Adipocyte (in vitro differentiated cells): ENCODE measurements at regions not wholly inside any gene's neighbourhood (a gene's known extent, or its start where the extent isn't known, plus 50 kb on each side); places are given as distances from the start of the nearest gene placed in this dataset.

Source experiments
- DNase-seq: peaks from one replicate; pipeline ENCODE4 v3.0.0-alpha.2; 2015; ENCODE audit warnings: low read depth
- H3K27me3 ChIP-seq: replicated peaks from 2 replicates; pipeline ENCODE4 v1.7.0; 2013; ENCODE audit warnings: mild to moderate bottlenecking, low read length, moderate library complexity; ENCODE audit not compliant: control insufficient read depth, insufficient read depth
- H3K36me3 ChIP-seq: 2 replicates; pipeline ENCODE4 v1.7.0; 2013; ENCODE audit warnings: low read length, mild to moderate bottlenecking, moderate library complexity; ENCODE audit not compliant: control insufficient read depth, insufficient read depth, severe bottlenecking
- H3K4me1 ChIP-seq: 2 replicates; pipeline ENCODE4 v1.7.0; 2013; ENCODE audit warnings: mild to moderate bottlenecking, low read length, moderate library complexity; ENCODE audit not compliant: control insufficient read depth, insufficient read depth
- H3K4me3 ChIP-seq: 2 replicates; pipeline ENCODE4 v1.7.0; 2013; ENCODE audit warnings: mild to moderate bottlenecking, low read length, moderate library complexity
- H3K9ac ChIP-seq: 2 replicates; pipeline ENCODE4 v1.7.0; 2013; ENCODE audit warnings: mild to moderate bottlenecking, low read length, moderate library complexity
- H3K9me3 ChIP-seq: 2 replicates; pipeline ENCODE4 v1.7.0; 2013; ENCODE audit warnings: mild to moderate bottlenecking, low read length, moderate library complexity; ENCODE audit not compliant: control insufficient read depth

DNA sequence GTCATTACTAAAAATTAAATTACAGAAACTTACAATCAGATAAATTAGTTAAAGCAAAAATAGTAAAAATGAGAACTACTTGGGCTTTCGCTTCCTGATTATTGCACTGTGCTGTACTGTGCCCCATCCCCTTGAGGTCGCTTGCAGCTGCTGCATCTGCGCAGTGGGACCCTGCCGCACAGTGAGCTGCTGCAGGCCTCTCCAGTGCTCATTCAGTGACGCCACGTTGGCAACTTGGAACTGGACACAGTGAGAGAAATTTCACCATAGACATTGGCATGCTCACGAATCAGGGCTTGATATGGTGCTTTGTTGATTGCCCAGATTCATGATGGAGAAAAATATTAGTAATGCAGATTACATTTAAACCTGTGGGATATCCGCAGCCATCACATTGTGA lies 290.8 kb upstream of the MYT1L start:
- no peaks in the 10 kb centered on the region for H3K27me3 ChIP-seq
- H3K9me3 ChIP-seq: peaks cover 11% of the 10 kb centered on the region
- no peaks in the 10 kb centered on the region for H3K4me1 ChIP-seq
- H3K36me3 ChIP-seq: no peaks in the 10 kb centered on the region
- H3K9ac ChIP-seq: no peak overlapping the region
- no peak for DNase-seq
- H3K4me3 ChIP-seq: no peak overlapping the region

DNA sequence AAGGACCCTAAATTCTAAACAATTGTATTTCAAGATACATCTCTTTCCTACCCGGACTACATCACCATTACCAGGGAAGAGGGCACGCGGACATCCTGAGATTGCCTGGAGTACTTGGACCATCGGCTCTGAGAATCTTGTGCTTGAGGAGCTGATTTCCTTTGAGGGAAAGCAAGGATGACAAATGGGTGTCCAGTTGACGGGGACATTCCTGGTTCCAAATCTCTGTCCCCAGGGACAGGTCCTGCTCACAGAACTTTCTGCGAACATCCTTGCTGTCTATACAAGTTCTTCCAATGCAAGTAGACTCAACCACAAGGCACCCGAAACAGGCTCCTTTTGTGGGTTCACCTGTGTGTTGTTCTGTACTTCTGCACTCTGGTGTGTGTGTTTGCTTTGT lies 289.5 kb upstream of the MYT1L start:
- H3K36me3 ChIP-seq: no peaks in the 10 kb centered on the region
- no peaks in the 10 kb centered on the region for H3K27me3 ChIP-seq
- H3K4me3 ChIP-seq: no peak overlapping the region
- no peaks in the 10 kb centered on the region for H3K4me1 ChIP-seq
- H3K9ac ChIP-seq: no peak overlapping the region
- H3K9me3 ChIP-seq: no peaks in the 10 kb centered on the region
- no peak for DNase-seq

DNA sequence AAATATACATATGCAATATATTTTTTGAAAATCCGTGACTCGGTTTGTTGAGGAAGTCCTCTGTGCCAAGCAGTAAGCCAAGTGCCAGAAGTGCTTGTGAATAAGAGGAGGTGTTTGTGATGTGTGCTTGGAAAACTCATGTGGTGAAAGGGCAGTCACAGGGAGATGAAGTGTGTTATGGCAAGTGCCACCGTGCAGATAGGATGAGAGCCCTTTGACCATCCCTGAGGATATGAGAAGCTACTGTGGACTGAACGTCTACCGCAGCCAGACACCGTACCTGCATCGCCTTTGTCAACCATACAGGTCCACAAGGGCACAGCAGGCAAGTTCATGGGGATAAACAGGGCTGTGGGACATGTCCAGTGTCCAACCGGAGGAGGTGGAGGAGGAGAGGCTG lies 288.9 kb upstream of the MYT1L start:
- Histone ChIP-seq H3K9ac (no peak overlapping the region), H3K36me3 (no peaks in the 10 kb centered on the region), H3K4me1 (no peaks in the 10 kb centered on the region), H3K4me3 (no peak overlapping the region), H3K27me3 (no peaks in the 10 kb centered on the region), H3K9me3 (no peaks in the 10 kb centered on the region)
- DNase-seq: no peak

DNA sequence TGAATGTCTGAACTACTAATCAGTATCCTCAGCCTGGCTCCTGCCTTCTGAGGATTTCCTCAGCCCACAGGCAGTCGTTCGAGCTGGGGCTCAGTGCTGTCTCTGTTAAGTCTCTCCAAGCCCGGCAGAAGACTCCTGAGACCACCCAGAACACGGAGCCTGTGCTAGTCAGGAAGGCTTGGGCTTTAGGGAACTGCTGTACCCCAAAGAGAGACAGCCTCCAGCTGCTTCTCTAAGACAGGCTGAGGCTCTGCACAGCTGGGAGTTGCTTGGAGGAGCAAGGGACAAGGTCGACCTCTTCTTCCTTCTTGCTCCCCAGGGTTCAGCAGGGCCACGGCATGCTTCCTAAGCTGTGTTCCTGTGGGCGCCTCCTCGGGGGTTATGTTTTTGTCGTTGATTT lies 283.4 kb upstream of the MYT1L start:
- H3K27me3 ChIP-seq: no peaks in the 10 kb centered on the region
- no peak overlapping the region for H3K4me3 ChIP-seq
- H3K9ac ChIP-seq: no peak overlapping the region
- no peak for DNase-seq
- no peaks in the 10 kb centered on the region for H3K4me1 ChIP-seq
- no peaks in the 10 kb centered on the region for H3K9me3 ChIP-seq
- H3K36me3 ChIP-seq: no peaks in the 10 kb centered on the region

DNA sequence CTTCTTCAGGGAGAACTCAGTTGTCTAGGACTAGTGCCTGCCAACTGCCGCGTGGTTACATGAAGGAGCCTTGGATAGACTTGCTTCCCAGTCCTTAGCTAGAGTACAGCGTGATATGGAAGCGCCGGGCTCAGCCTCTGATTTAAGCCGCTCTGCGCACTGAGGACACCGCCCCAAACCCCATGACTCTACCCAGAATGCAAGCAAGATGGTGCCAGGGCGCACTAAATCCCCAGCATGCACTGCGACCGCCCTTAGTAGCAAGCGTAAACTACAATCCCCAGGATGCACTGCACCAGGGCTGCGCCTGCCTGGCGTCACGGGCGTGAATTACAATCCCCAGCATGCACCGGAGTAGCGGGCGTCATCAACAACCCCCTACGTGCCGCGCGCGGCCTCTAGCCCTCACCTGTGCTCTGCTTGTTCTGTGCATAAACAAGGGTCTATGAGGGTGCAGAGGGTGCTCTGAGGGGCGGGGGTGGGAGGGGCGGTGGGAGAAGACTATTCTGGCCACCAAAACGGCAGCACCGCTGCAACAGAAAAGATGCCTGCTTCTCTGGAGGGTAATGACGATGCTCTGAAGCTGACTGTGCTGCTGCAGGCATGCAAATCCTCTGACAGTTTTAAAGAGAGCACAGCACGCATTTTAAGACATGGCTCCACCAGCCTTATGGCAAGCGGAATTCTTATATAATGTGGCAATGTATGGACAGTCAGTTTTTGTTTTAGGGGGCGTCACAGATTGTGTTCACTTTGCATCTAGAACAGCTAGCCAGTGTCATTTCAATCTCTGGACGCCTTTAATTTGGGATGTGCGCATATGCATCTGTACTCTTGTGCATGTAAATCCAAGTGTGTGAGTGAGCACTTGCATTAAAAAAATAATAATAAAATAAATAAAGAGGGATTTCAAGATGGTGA lies 282.5 kb upstream of the MYT1L start:
- Histone ChIP-seq H3K4me1 (no peaks in the 10 kb centered on the region), H3K9ac (peak overlapping the region; percentile 51), H3K9me3 (no peaks in the 10 kb centered on the region), H3K27me3 (no peaks in the 10 kb centered on the region), H3K36me3 (no peaks in the 10 kb centered on the region), H3K4me3 (peak overlapping the region; percentile 82)
- DNase-seq: peak; percentile 52

DNA sequence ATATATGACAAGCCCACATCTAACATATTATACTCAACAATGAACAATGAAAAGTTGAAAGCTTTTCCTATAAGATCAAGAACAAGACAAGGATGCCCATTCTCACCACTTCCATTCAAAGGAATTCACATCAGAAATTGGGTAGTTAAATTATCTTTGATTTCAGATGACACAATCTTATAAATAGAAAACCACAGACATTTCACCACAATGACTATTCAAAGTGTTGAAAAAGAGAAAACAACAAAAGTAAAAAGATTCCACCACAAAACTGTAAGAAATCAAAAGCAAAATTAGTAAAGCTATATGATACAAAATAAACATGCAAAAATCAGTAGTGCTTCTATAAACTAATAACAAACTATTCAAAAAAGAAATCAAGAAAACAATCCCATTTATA lies 279.7 kb upstream of the MYT1L start:
- H3K9ac ChIP-seq: no peak overlapping the region
- no peak for DNase-seq
- no peaks in the 10 kb centered on the region for H3K9me3 ChIP-seq

DNA sequence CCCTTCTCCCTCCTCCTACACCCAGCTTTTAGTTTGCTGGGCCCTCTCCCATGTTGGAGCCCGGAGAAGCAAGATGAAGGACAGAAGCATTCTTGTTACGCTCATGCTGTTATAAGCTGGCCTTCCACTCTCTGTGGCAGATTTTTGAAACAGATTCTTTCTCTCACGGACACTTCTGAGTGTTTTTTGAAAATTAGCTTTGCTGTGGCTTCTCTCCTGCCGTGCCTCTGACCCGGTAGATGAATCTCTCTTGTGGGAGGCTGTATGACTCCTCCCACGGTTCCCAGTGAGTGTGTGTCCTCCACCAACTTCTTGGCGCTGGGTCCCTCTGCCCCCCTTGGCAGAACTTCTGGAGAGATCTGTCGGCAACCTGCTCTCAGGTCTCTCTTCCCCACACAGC lies 269.3 kb upstream of the MYT1L start:
- DNase-seq: no peak
- no peaks in the 10 kb centered on the region for H3K36me3 ChIP-seq
- H3K27me3 ChIP-seq: no peaks in the 10 kb centered on the region
- H3K4me3 ChIP-seq: no peak overlapping the region
- H3K9me3 ChIP-seq: peaks cover 3% of the 10 kb centered on the region
- H3K9ac ChIP-seq: no peak overlapping the region
- no peaks in the 10 kb centered on the region for H3K4me1 ChIP-seq

More for the DNA sequence above, 279.7 kb upstream of the MYT1L start:
- Histone ChIP-seq H3K4me1 (no peaks in the 10 kb centered on the region), H3K27me3 (no peaks in the 10 kb centered on the region), H3K36me3 (no peaks in the 10 kb centered on the region), H3K4me3 (no peak overlapping the region)

DNA sequence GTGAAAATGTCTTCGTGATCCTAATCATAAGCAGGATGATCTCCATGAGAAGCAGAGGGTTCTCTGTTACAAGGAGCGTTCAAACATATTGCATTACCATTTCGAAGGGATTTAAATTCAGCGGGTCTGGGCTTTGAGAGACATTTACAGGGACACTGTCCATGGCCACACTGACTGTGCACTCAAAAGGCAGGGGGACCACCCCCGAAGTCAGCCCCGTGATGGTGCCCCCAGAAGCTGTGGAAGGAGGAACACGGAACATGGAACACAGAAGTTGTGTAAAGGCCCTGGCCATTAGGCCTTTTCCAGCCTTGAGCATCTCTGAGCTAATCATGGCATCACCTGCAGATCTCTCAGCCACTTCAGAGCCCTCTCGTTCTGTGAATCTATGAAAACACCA lies 268.4 kb upstream of the MYT1L start:
- no peaks in the 10 kb centered on the region for H3K36me3 ChIP-seq
- no peak overlapping the region for H3K9ac ChIP-seq
- H3K27me3 ChIP-seq: no peaks in the 10 kb centered on the region
- peaks cover 3% of the 10 kb centered on the region for H3K9me3 ChIP-seq
- no peaks in the 10 kb centered on the region for H3K4me1 ChIP-seq
- DNase-seq: no peak
- no peak overlapping the region for H3K4me3 ChIP-seq

DNA sequence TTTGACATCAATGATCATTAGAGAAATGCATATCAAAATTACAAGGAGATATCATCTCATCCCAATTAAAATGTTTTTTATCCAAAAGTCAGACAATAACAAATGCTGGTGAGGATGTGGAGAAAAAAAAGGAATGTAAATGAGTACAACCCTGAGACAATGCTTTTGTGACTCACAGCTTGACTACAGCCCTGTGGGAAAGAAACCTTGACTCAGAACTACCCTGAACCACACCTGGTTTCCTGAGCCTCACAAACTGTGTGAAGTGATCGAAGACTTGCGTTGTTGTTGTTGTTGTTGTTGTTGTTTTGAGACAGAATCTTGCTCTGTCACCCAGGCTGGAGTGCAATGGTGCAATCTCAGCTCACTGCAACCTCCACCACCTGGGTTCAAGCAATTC lies 266.6 kb upstream of the MYT1L start:
- no peaks in the 10 kb centered on the region for H3K36me3 ChIP-seq
- H3K4me3 ChIP-seq: no peak overlapping the region
- H3K27me3 ChIP-seq: no peaks in the 10 kb centered on the region
- H3K9me3 ChIP-seq: peaks cover 3% of the 10 kb centered on the region
- H3K9ac ChIP-seq: no peak overlapping the region
- no peaks in the 10 kb centered on the region for H3K4me1 ChIP-seq
- DNase-seq: no peak

DNA sequence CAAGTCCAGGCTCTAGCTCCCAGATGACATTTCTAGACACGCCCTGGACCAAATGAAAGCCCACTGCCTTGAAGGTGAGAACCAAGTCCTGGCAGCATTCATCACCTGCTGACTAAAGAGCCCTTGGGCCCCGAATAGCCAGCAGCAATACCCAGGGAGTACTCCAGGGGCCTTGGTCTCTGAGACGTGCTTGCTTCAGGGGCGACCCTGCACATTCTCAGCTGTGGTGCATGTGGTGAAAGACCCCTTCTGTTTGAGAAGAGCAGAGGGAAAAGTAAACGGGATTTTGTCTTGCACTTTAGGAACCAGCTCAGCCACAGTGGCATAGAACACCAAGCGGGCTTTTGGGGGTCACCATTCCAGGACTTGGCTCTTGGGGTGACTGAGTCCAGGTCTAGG lies 260.5 kb upstream of the MYT1L start:
- Histone ChIP-seq H3K4me3 (no peak overlapping the region), H3K4me1 (no peaks in the 10 kb centered on the region), H3K36me3 (no peaks in the 10 kb centered on the region), H3K27me3 (no peaks in the 10 kb centered on the region), H3K9me3 (no peaks in the 10 kb centered on the region), H3K9ac (no peak overlapping the region)
- DNase-seq: no peak

DNA sequence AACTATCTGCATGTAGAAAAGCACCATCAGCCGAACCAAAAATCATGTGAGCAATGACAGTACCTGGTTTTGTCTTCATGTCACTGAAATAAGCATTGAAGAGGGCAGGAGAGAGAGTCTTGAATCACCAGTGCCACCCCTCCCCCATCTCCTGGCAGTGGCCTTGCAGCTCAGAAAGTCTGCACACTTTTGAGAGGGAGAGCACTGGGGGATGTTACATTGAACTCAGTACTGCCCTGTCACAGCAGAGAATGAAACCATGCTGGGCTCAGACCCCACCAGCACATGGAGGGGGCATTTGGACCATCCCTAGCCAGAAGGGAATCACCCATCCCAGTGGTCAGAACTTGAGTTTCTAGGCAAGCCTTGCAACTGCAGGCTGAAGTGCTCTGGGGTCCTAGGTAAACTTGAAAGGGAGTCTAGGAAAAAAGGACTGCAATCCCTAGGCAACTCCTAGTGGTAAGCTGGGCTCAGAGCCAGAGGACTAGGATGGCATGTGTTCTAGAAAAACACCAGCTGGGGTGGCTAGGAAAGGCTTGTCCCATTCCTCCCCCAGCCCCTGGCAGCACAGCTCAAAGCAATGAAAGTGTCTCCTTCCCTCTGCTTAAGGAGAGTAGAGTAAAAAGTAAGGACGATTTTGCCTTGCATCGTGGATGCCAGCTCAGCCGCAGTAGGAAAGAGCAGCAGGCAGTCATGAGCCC lies 259.9 kb upstream of the MYT1L start:
- Histone ChIP-seq H3K27me3 (no peaks in the 10 kb centered on the region), H3K36me3 (no peaks in the 10 kb centered on the region), H3K4me1 (no peaks in the 10 kb centered on the region), H3K4me3 (no peak overlapping the region), H3K9ac (no peak overlapping the region), H3K9me3 (no peaks in the 10 kb centered on the region)
- DNase-seq: no peak
